H1 (cell line): ENCODE measurements at regions not wholly inside any gene's neighbourhood (a gene's known extent, or its start where the extent isn't known, plus 50 kb on each side); places are given as distances from the start of the nearest gene placed in this dataset.

Experiments used
- CTCF ChIA-PET: fragments of 300-600 bp; sonication (Branson Sonifier 250); formaldehyde crosslinking; loops from one replicate; lab custom pipeline; 2021; ENCODE audit not compliant: partially characterized antibody; lab: Charles Lee
- POLR2A ChIA-PET: fragments of 300-600 bp; sonication (Branson Sonifier 250); formaldehyde crosslinking; loops from one replicate; lab custom pipeline; 2021; ENCODE audit warnings: inconsistent platforms; ENCODE audit not compliant: partially characterized antibody; lab: Charles Lee
- DNase-seq, 2 experiments: peaks; one replicate each; pipeline versions ENCODE4 v3.0.0 to v3.0.0-alpha.2; 2010 to 2022; ENCODE audit warnings: low spot score in 2 of 2, low read depth in 1 of 2, mixed read lengths in 1 of 2
- FAIRE-seq: peaks from 2 replicates; lab custom pipeline; 2011; peaks lifted over from hg19 to GRCh38; lab: Jason Lieb, UNC
- H2AFZ ChIP-seq: 2 replicates; pipeline ENCODE4 v1.8.1; 2012; ENCODE audit warnings: low read length, inconsistent platforms
- H2AK5ac ChIP-seq: 2 replicates; pipeline ENCODE4 v1.6.1; 2013; ENCODE audit warnings: low read depth, low read length
- H2BK120ac ChIP-seq: replicated peaks from 2 replicates; pipeline ENCODE3; 2013; ENCODE audit warnings: low read depth, low read length, inconsistent platforms
- H2BK12ac ChIP-seq: 2 replicates; pipeline ENCODE4 v1.6.1; 2013; ENCODE audit warnings: low read depth, low read length
- H2BK15ac ChIP-seq: 2 replicates; pipeline ENCODE4 v1.6.1; 2013; ENCODE audit warnings: low read length
- H2BK20ac ChIP-seq: 2 replicates; pipeline ENCODE4 v1.6.1; 2013; ENCODE audit warnings: low read length
- H2BK5ac ChIP-seq: 2 replicates; pipeline ENCODE4 v1.6.1; 2013; ENCODE audit warnings: low read depth, low read length
- H3K14ac ChIP-seq: 2 replicates; pipeline ENCODE4 v1.6.1; 2013; ENCODE audit warnings: inconsistent platforms; ENCODE audit not compliant: insufficient read length
- H3K18ac ChIP-seq: 2 replicates; pipeline ENCODE4 v1.6.1; 2013; ENCODE audit warnings: low read length; ENCODE audit errors: extremely low read depth
- H3K23ac ChIP-seq: 2 replicates; pipeline ENCODE4 v1.6.1; 2013; ENCODE audit warnings: inconsistent platforms; ENCODE audit not compliant: insufficient read length
- H3K23me2 ChIP-seq: 2 replicates; pipeline ENCODE4 v1.6.1; 2013; ENCODE audit warnings: low read depth, low read length
- H3K27ac ChIP-seq: 2 replicates; pipeline ENCODE4 v1.6.1; 2011; ENCODE audit warnings: low read depth, low read length, inconsistent platforms
- H3K27me3 ChIP-seq, 4 experiments: replicated peaks in 1 of 4; 1 replicate in 1 of 4; 2 replicates in 3 of 4; pipeline versions ENCODE4 v1.6.1 to v1.8.1; 2011 to 2013; ENCODE audit warnings: low read length in 3 of 4, mild to moderate bottlenecking in 3 of 4, inconsistent platforms in 2 of 4, mixed read lengths in 2 of 4, moderate library complexity in 1 of 4; ENCODE audit not compliant: control insufficient read depth in 3 of 4, insufficient read depth in 3 of 4; ENCODE audit errors: extremely low read depth in 1 of 4
- H3K36me3 ChIP-seq, 4 experiments: 2 replicates each; pipeline versions ENCODE4 v1.6.1 to v1.8.1; 2011 to 2013; ENCODE audit warnings: mild to moderate bottlenecking in 4 of 4, low read length in 3 of 4, moderate library complexity in 2 of 4, control low read depth in 1 of 4, inconsistent platforms in 1 of 4; ENCODE audit not compliant: insufficient read depth in 4 of 4, control insufficient read depth in 2 of 4
- H3K4ac ChIP-seq: replicated peaks from 2 replicates; pipeline ENCODE3; 2013; ENCODE audit warnings: low read length, low read depth, mixed read lengths, inconsistent platforms; ENCODE audit not compliant: insufficient read length
- H3K4me1 ChIP-seq, 4 experiments: replicated peaks in 1 of 4; 1 replicate in 1 of 4; 2 replicates in 3 of 4; pipeline versions ENCODE4 v1.6.1 to v1.8.1; 2011 to 2013; ENCODE audit warnings: low read length in 3 of 4, inconsistent platforms in 2 of 4, mixed read lengths in 1 of 4; ENCODE audit not compliant: insufficient read depth in 4 of 4, control insufficient read depth in 3 of 4
- H3K4me2 ChIP-seq, 2 experiments: 2 replicates each; pipeline versions ENCODE4 v1.6.1 to v1.8.1; 2011 to 2013; ENCODE audit warnings: low read depth in 2 of 2, low read length in 2 of 2, control low read depth in 1 of 2, inconsistent platforms in 1 of 2, mild to moderate bottlenecking in 1 of 2; ENCODE audit not compliant: insufficient read depth in 1 of 2
- H3K4me3 ChIP-seq, 4 experiments: fragments of 200-600, 300-600 bp in 1 of 4; sonication (generic), shearing (Covaris generic), sonication (Bioruptor Twin) in 1 of 4; 2 replicates each; pipeline versions ENCODE4 v1.5.1 to v1.8.1; 2011 to 2016; ENCODE audit warnings: low read length in 4 of 4, low read depth in 3 of 4, control low read depth in 2 of 4, inconsistent platforms in 2 of 4, mild to moderate bottlenecking in 2 of 4, mixed read lengths in 1 of 4, moderate library complexity in 1 of 4; ENCODE audit not compliant: insufficient read depth in 2 of 4; ENCODE audit errors: extremely low read depth in 1 of 4
- H3K56ac ChIP-seq: replicated peaks from 2 replicates; pipeline ENCODE3; 2013; ENCODE audit warnings: low read depth, mild to moderate bottlenecking, mixed read lengths, low read length, inconsistent platforms; ENCODE audit not compliant: insufficient read length
- H3K79me1 ChIP-seq: 2 replicates; pipeline ENCODE4 v1.6.1; 2013; ENCODE audit warnings: low read depth, low read length, control low read depth
- H3K79me2 ChIP-seq, 2 experiments: 2 replicates each; pipeline versions ENCODE4 v1.6.1 to v1.8.1; 2012 to 2013; ENCODE audit warnings: low read length in 2 of 2, mild to moderate bottlenecking in 2 of 2, inconsistent platforms in 1 of 2; ENCODE audit not compliant: insufficient read depth in 2 of 2, control insufficient read depth in 1 of 2
- H3K9ac ChIP-seq, 4 experiments: replicated peaks in 1 of 4; 1 replicate in 1 of 4; 2 replicates in 3 of 4; pipeline versions ENCODE4 v1.6.1 to v1.8.1; 2011 to 2013; ENCODE audit warnings: low read depth in 3 of 4, low read length in 3 of 4, control low read depth in 2 of 4, mild to moderate bottlenecking in 2 of 4, moderate library complexity in 2 of 4, inconsistent platforms in 1 of 4; ENCODE audit errors: extremely low read depth in 1 of 4
- H3K9me3 ChIP-seq, 2 experiments: 2 replicates each; pipeline versions ENCODE4 v1.6.1 to v1.8.1; 2012 to 2013; ENCODE audit warnings: mild to moderate bottlenecking in 2 of 2, moderate library complexity in 2 of 2, control low read depth in 1 of 2, inconsistent platforms in 1 of 2, low read depth in 1 of 2, low read length in 1 of 2, mixed read lengths in 1 of 2; ENCODE audit not compliant: insufficient read depth in 2 of 2
- H4K20me1 ChIP-seq, 2 experiments: replicated peaks in 1 of 2; 2 replicates each; pipeline versions ENCODE3 to v1.8.1; 2011 to 2013; ENCODE audit warnings: inconsistent platforms in 2 of 2, low read length in 2 of 2, mild to moderate bottlenecking in 1 of 2; ENCODE audit not compliant: insufficient read depth in 2 of 2, control insufficient read depth in 1 of 2
- H4K5ac ChIP-seq: 2 replicates; pipeline ENCODE4 v1.6.1; 2013; ENCODE audit warnings: low read length, low read depth, mixed read lengths, inconsistent platforms; ENCODE audit not compliant: insufficient read length
- H4K8ac ChIP-seq: 2 replicates; pipeline ENCODE4 v1.8.0; 2013; ENCODE audit warnings: mild to moderate bottlenecking, moderate library complexity, low read length, inconsistent platforms; ENCODE audit not compliant: insufficient read depth; ENCODE audit errors: extremely low read depth
- H4K91ac ChIP-seq: replicated peaks from 2 replicates; pipeline ENCODE3; 2013; ENCODE audit warnings: low read length, mixed read lengths, inconsistent platforms; ENCODE audit not compliant: insufficient read length
- BCL11A ChIP-seq, 2 experiments: IDR thresholded peaks; one replicate each; pipeline ENCODE4 v1.6.1; 2011; ENCODE audit warnings: low read depth in 2 of 2, low read length in 2 of 2, mild to moderate bottlenecking in 2 of 2
- CBX8 ChIP-seq: fragments of 300-800, 300-1000 bp; sonication (generic); IDR thresholded peaks from 2 replicates; pipeline ENCODE4 v1.7.1; 2016; ENCODE audit warnings: low read depth, low read length, borderline replicate concordance
- CHD2 ChIP-seq: IDR thresholded peaks from 2 replicates; pipeline ENCODE4 v1.6.1; 2012; ENCODE audit warnings: low read length, improper control_type of control experiment
- CTBP2 ChIP-seq: IDR thresholded peaks from 2 replicates; pipeline ENCODE4 v1.7.0; 2011; ENCODE audit warnings: borderline replicate concordance, mild to moderate bottlenecking, moderate library complexity, mixed read lengths, low read length; ENCODE audit not compliant: insufficient read depth, insufficient read length
- EGR1 ChIP-seq: IDR thresholded peaks from 2 replicates; pipeline ENCODE4 v1.6.1; 2011; ENCODE audit warnings: low read depth, low read length, borderline replicate concordance
- JUND ChIP-seq: IDR thresholded peaks from 2 replicates; pipeline ENCODE4 v1.6.1; 2011; ENCODE audit warnings: mild to moderate bottlenecking, improper control_type of control experiment, low read length
- KDM1A ChIP-seq: fragments of 200-600, 300-600 bp; sonication (generic); IDR thresholded peaks from 2 replicates; pipeline ENCODE4 v1.7.1; 2016; ENCODE audit warnings: mild to moderate bottlenecking, low read length, borderline replicate concordance
- POLR2A ChIP-seq, 2 experiments: IDR thresholded peaks; 1 replicate in 1 of 2; 2 replicates in 1 of 2; pipeline ENCODE4 v1.6.1; 2011; ENCODE audit warnings: low read depth in 2 of 2, low read length in 2 of 2, mild to moderate bottlenecking in 2 of 2; ENCODE audit errors: control extremely low read depth in 1 of 2
- RBBP5 ChIP-seq: IDR thresholded peaks from 2 replicates; pipeline ENCODE4 v1.7.1; 2012; ENCODE audit warnings: low read depth, mild to moderate bottlenecking, inconsistent platforms, low read length, moderate library complexity, borderline replicate concordance
- RNF2 ChIP-seq: fragments of 200-900, 300-1000 bp; sonication (generic); IDR thresholded peaks from 2 replicates; pipeline ENCODE4 v1.7.1; 2016; ENCODE audit warnings: borderline replicate concordance, low read depth, mild to moderate bottlenecking, antibody characterized with exemption, low read length; ENCODE audit not compliant: poor library complexity, severe bottlenecking; ENCODE audit errors: missing control alignments
- SAP30 ChIP-seq: fragments of 300-600 bp; sonication (generic); IDR thresholded peaks from 2 replicates; pipeline ENCODE4 v1.7.1; 2012; ENCODE audit warnings: low read length, moderate library complexity, mild to moderate bottlenecking, inconsistent platforms; ENCODE audit not compliant: insufficient read depth, insufficient replicate concordance
- SP2 ChIP-seq: IDR thresholded peaks from 2 replicates; pipeline ENCODE4 v1.6.1; 2012; ENCODE audit warnings: mild to moderate bottlenecking, low read length, inconsistent platforms
- SP4 ChIP-seq: IDR thresholded peaks from 2 replicates; pipeline ENCODE4 v1.6.1; 2012; ENCODE audit warnings: low read length, inconsistent platforms
- SUZ12 ChIP-seq: fragments of 200-600 bp; sonication (generic); IDR thresholded peaks from 2 replicates; pipeline ENCODE4 v1.6.1; 2012; ENCODE audit warnings: mild to moderate bottlenecking, inconsistent platforms, low read length, moderate library complexity, mixed read lengths
- YY1 ChIP-seq: IDR thresholded peaks from 2 replicates; pipeline ENCODE4 v1.6.1; 2011; ENCODE audit warnings: low read depth, mild to moderate bottlenecking, low read length
- ZNF274 ChIP-seq: IDR thresholded peaks from 2 replicates; pipeline ENCODE4 v1.7.0; 2012; ENCODE audit warnings: low read length, borderline replicate concordance; ENCODE audit errors: extremely low read depth
- WGBS, 2 experiments: shearing (Covaris generic) in 1 of 2; methylation state at CpG; one replicate each; pipeline versions ENCODE4 v1.1.6 to v1.1.7; 2013 to 2015; ENCODE audit warnings: low lambda C conversion rate in 2 of 2, mixed read lengths in 2 of 2, inconsistent platforms in 1 of 2, low coverage in 1 of 2, missing lambda C conversion rate in 1 of 2; ENCODE audit not compliant: insufficient replicate concordance in 2 of 2, insufficient coverage in 1 of 2, insufficient read length in 1 of 2; ENCODE audit errors: extremely low coverage in 1 of 2, missing lambda C conversion rate in 1 of 2; 5-methylcytosine and 5-hydroxymethylcytosine counted together

GRCh38 chr22:49356428-49356827, 471.2 kb downstream of the BRD1 start:
- H3K23ac ChIP-seq: no peak overlapping the region
- H3K79me1 ChIP-seq: no peaks in the 10 kb centered on the region
- no peak overlapping the region for H4K91ac ChIP-seq
- H4K5ac ChIP-seq: no peak overlapping the region
- no peak overlapping the region for H3K4me3 ChIP-seq
- no peak overlapping the region for H2AFZ ChIP-seq
- H2BK15ac ChIP-seq: no peak overlapping the region
- H3K4me2 ChIP-seq: no peak overlapping the region
- H4K20me1 ChIP-seq: peaks cover 0 to 2% of the 10 kb centered on the region in 2 experiments
- no peak overlapping the region for H4K8ac ChIP-seq
- H3K79me2 ChIP-seq: no peaks in the 10 kb centered on the region
- no peaks in the 10 kb centered on the region for H3K27me3 ChIP-seq
- H3K23me2 ChIP-seq: no peaks in the 10 kb centered on the region
- H2BK120ac ChIP-seq: no peak overlapping the region
- H3K56ac ChIP-seq: no peak overlapping the region
- no peak overlapping the region for H3K18ac ChIP-seq
- H3K27ac ChIP-seq: no peak overlapping the region
- H3K9me3 ChIP-seq: no peaks in the 10 kb centered on the region
- no peaks in the 10 kb centered on the region for H3K36me3 ChIP-seq
- FAIRE-seq: no peak
- H3K4me1 ChIP-seq: no peaks in the 10 kb centered on the region; a peak in 1 of 7 replicates
- CTCF ChIA-PET: interaction anchor here (0.8 to 1.3 kb wide), 3 partner anchors 8 to 462 kb away, joined by 3 to 4 read pairs (median 3); no protein-coding TSS in a partner anchor
- no peak overlapping the region for H2AK5ac ChIP-seq
- H3K14ac ChIP-seq: no peak overlapping the region
- peak in 1 of 2 experiments; percentile 14 for DNase-seq
- H3K4ac ChIP-seq: no peak overlapping the region
- WGBS, 2 experiments: 90% methylated on average over 3 of the region's 3 CpGs; no CpG with 5 or more reads in 1 of the 2 experiments
- no peak overlapping the region for H2BK20ac ChIP-seq
- no peak overlapping the region for H3K9ac ChIP-seq
- POLR2A ChIA-PET: no interaction called here
- H2BK5ac ChIP-seq: no peak overlapping the region
- no peak overlapping the region for H2BK12ac ChIP-seq
- TF ChIP-seq SP4 (no peak), POLR2A (IDR thresholded peaks at IDR 0.05; ENCODE audit: control extremely low read depth in 1 of 2, low read depth in 2 of 2, low read length in 2 of 2) (no peak), ZNF274 (no peak), RNF2 (no peak), YY1 (no peak), SP2 (no peak), SUZ12 (no peak), EGR1 (no peak), SAP30 (no peak), KDM1A (no peak), CBX8 (no peak), CTBP2 (no peak), JUND (no peak), CHD2 (no peak), BCL11A (IDR thresholded peaks at IDR 0.05; ENCODE audit: low read depth in 2 of 2, low read length in 2 of 2) (no peak), RBBP5 (no peak)
